Spleen (tissue), 11 donors: ENCODE measurements at regions not wholly inside any gene's neighbourhood (a gene's known extent, or its start where the extent isn't known, plus 50 kb on each side); places are given as distances from the start of the nearest gene placed in this dataset.

Experiments
- DNase-seq: peaks from one replicate; pipeline ENCODE4 v3.0.0-alpha.2; 2020
- H3K27ac ChIP-seq, 8 donors: fragments of 200-600 bp; sonication (generic) in 7 of 8; 1 replicate in 4 of 8; 2 replicates in 4 of 8; pipeline versions ENCODE4 v1.5.0 to v1.8.0; 2016 to 2021; ENCODE audit warnings: inconsistent platforms in 4 of 8, mild to moderate bottlenecking in 4 of 8, moderate library complexity in 1 of 8
- H3K27me3 ChIP-seq, 7 donors: fragments of 200-600 bp; sonication (generic) in 6 of 7; replicated peaks in 1 of 7; 1 replicate in 4 of 7; 2 replicates in 3 of 7; pipeline versions ENCODE4 v1.5.0 to v1.8.0; 2016 to 2021; ENCODE audit warnings: inconsistent platforms in 3 of 7, mild to moderate bottlenecking in 1 of 7
- H3K36me3 ChIP-seq, 6 donors: fragments of 200-600 bp; sonication (generic) in 5 of 6; 1 replicate in 4 of 6; 2 replicates in 2 of 6; pipeline versions ENCODE4 v1.5.0 to v1.8.0; 2016 to 2021; ENCODE audit warnings: inconsistent platforms in 2 of 6
- H3K4me1 ChIP-seq, 6 donors: fragments of 200-600 bp; sonication (generic) in 5 of 6; 1 replicate in 3 of 6; 2 replicates in 3 of 6; pipeline versions ENCODE4 v1.5.0 to v1.8.0; 2016 to 2021; ENCODE audit warnings: inconsistent platforms in 3 of 6
- H3K4me3 ChIP-seq, 8 donors: fragments of 200-600 bp; sonication (generic) in 7 of 8; 1 replicate in 4 of 8; 2 replicates in 4 of 8; pipeline versions ENCODE4 v1.5.0 to v1.8.0; 2016 to 2021; ENCODE audit warnings: inconsistent platforms in 4 of 8, mild to moderate bottlenecking in 4 of 8, moderate library complexity in 2 of 8
- H3K9me3 ChIP-seq, 8 donors: fragments of 200-600 bp; sonication (generic) in 7 of 8; 1 replicate in 4 of 8; 2 replicates in 4 of 8; pipeline versions ENCODE4 v1.5.0 to v1.8.0; 2016 to 2021; ENCODE audit warnings: inconsistent platforms in 4 of 8
- CTCF ChIP-seq, 11 experiments: fragments of 200-600 bp in 7 of 11; fragments of 450-650 bp in 4 of 11; sonication (generic) in 4 of 11; IDR thresholded peaks in 8 of 11; conservative IDR thresholded peaks in 3 of 11; 1 replicate in 7 of 11; 2 replicates in 4 of 11; pipeline versions ENCODE4 v1.4.0 to v1.8.0; 2016 to 2021; ENCODE audit warnings: antibody characterized with exemption in 11 of 11, inconsistent platforms in 4 of 11, mild to moderate bottlenecking in 1 of 11
- POLR2A ChIP-seq, 3 donors: fragments of 450-650 bp; IDR thresholded peaks; one replicate each; pipeline ENCODE4 v1.5.1; 2017; ENCODE audit warnings: antibody characterized with exemption in 3 of 3, mild to moderate bottlenecking in 1 of 3
- POLR2AphosphoS5 ChIP-seq, 3 donors: sonication (generic); formaldehyde crosslinking; IDR thresholded peaks; one replicate each; pipeline ENCODE4 v1.5.1; 2017; ENCODE audit warnings: antibody characterized with exemption in 3 of 3
- WGBS, 5 donors: extraction: QIAGEN DNeasy Blood & Tissue Kit in 3 of 5; methylation state at CpG; one replicate each; pipeline versions ENCODE4 v1.1.5 to v1.1.7; 2013 to 2018; 5-methylcytosine and 5-hydroxymethylcytosine counted together
- intact Hi-C: fragments of 100-400 bp; cut with DNase I; formaldehyde crosslinking; loops from one replicate; pipeline ENCODE4 v1.15.0; 2023; ENCODE audit warnings: low total_unique reads
- donor health status: healthy with polysubstance abuse.
- donor health status: DM: no; HTN: no; CAD: no; lungs with moderate emphysema.
- donor health status: DM: no; HTN: no; CAD: no.
- donor health status: Bipolar disorder and iron deficiency.
- donor health status: healthy.
- donor health status: DM: no; HTN: no; CAD: no.
- donor health status: DM: yes; HTN: yes; CAD: no.

- H3K4me1 ChIP-seq = peaks cover 0 to 7% (median 0%) of the 10 kb centered on the region in 6 donors
- TF ChIP-seq POLR2A (IDR thresholded peaks at IDR 0.05) = no peak
- TF ChIP-seq CTCF (IDR thresholded peaks at IDR 0.05 in 8 of 11, conservative IDR thresholded peaks at IDR 0.05 in 3 of 11) = no peak
- TF ChIP-seq POLR2AphosphoS5 (IDR thresholded peaks at IDR 0.05) = no peak
- no peak for DNase-seq
- H3K27me3 ChIP-seq = peaks cover 0 to 5% (median 0%) of the 10 kb centered on the region in 7 donors
- H3K4me3 ChIP-seq = no peak overlapping the region
- H3K36me3 ChIP-seq = no peaks in the 10 kb centered on the region
- intact Hi-C loops = no loop called here
- H3K27ac ChIP-seq = no peak overlapping the region
- 69 to 96% (median 79%) methylated on average over 3 of the region's 3 CpGs for WGBS, 5 donors
- peaks cover 0 to 13% (median 12%) of the 10 kb centered on the region in 8 donors for H3K9me3 ChIP-seq
Observed at GRCh38 chr4:153034681-153035080, 98.6 kb downstream of the FHDC1 start.

- Histone ChIP-seq H3K27me3 (peaks cover 0 to 5% (median 0%) of the 10 kb centered on the region in 7 donors), H3K4me1 (peaks cover 0 to 7% (median 0%) of the 10 kb centered on the region in 6 donors), H3K36me3 (no peaks in the 10 kb centered on the region), H3K27ac (no peak overlapping the region), H3K4me3 (no peak overlapping the region), H3K9me3 (peaks cover 0 to 11% (median 9%) of the 10 kb centered on the region in 8 donors)
- intact Hi-C loops = no loop called here
- no peak for TF ChIP-seq POLR2AphosphoS5 (IDR thresholded peaks at IDR 0.05)
- no peak for TF ChIP-seq CTCF (IDR thresholded peaks at IDR 0.05 in 8 of 11, conservative IDR thresholded peaks at IDR 0.05 in 3 of 11)
- TF ChIP-seq POLR2A (IDR thresholded peaks at IDR 0.05) = no peak
- 73 to 89% (median 76%) methylated on average over 5 of the region's 5 CpGs for WGBS, 5 donors
- no peak for DNase-seq
Observed at GRCh38 chr4:153036931-153037482, 100.9 kb downstream of the FHDC1 start.

- Histone ChIP-seq H3K36me3 (no peaks in the 10 kb centered on the region), H3K27ac (peak overlapping the region in 3 of 8 donors; percentile 8 to 32 (median 8)), H3K9me3 (peaks cover 0 to 11% (median 9%) of the 10 kb centered on the region in 8 donors), H3K4me1 (peaks cover 0 to 7% (median 0%) of the 10 kb centered on the region in 6 donors), H3K27me3 (peaks cover 0 to 5% (median 0%) of the 10 kb centered on the region in 7 donors), H3K4me3 (no peak overlapping the region)
- no peak for TF ChIP-seq CTCF (IDR thresholded peaks at IDR 0.05 in 8 of 11, conservative IDR thresholded peaks at IDR 0.05 in 3 of 11)
- TF ChIP-seq POLR2A (IDR thresholded peaks at IDR 0.05) = no peak
- no peak for TF ChIP-seq POLR2AphosphoS5 (IDR thresholded peaks at IDR 0.05)
- DNase-seq = no peak
- 51 to 61% (median 56%) methylated on average over 8 to 10 of the region's 10 CpGs for WGBS, 5 donors
- intact Hi-C loops = no loop called here
Observed at GRCh38 chr4:153038623-153039311, 102.6 kb downstream of the FHDC1 start.

GRCh38 chr4:153039542-153040185 lies 103.5 kb downstream of the FHDC1 start:
- Histone ChIP-seq H3K9me3 (peaks cover 0 to 11% (median 9%) of the 10 kb centered on the region in 8 donors), H3K4me1 (peaks cover 0 to 7% (median 0%) of the 10 kb centered on the region in 6 donors), H3K36me3 (no peaks in the 10 kb centered on the region), H3K4me3 (no peak overlapping the region), H3K27me3 (peaks cover 0 to 5% (median 0%) of the 10 kb centered on the region in 7 donors), H3K27ac (no peak overlapping the region)
- 78 to 92% (median 88%) methylated on average over 3 of the region's 3 CpGs for WGBS, 5 donors
- intact Hi-C loops = no loop called here
- DNase-seq = no peak
- TF ChIP-seq POLR2A (IDR thresholded peaks at IDR 0.05) = no peak
